Activated CD4-positive, alpha-beta T cell treated with anti-CD3 and anti-CD28 coated beads, Interleukin-2, amount 50 U/mL, for 1 hour (primary cell): ENCODE measurements at regions not wholly inside any gene's neighbourhood (a gene's known extent, or its start where the extent isn't known, plus 50 kb on each side); places are given as distances from the start of the nearest gene placed in this dataset.

Source experiments
- DNase-seq: peaks from one replicate; pipeline ENCODE4 v3.0.0-alpha.2; 2020

DNA sequence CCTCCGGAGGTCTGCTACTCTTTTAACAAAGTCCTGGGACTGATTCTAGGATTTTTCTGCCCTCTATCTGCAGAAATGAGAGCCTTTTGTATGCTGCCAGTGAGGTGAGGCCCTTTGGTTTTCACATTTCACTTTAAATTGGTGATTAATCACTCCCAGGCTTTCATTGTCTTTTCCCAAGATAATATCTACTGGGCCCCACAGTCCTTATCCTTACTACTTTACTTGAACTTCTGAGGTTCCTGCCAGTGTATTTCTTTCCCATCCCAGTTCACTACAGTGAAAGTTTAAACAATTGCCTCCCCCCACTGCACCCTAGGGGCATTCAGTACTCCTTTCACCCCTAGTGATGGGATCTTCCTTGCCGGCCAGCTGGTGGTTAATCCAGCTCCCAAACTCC is 127.4 kb upstream of the INHBA start:
- no peak for DNase-seq

DNA sequence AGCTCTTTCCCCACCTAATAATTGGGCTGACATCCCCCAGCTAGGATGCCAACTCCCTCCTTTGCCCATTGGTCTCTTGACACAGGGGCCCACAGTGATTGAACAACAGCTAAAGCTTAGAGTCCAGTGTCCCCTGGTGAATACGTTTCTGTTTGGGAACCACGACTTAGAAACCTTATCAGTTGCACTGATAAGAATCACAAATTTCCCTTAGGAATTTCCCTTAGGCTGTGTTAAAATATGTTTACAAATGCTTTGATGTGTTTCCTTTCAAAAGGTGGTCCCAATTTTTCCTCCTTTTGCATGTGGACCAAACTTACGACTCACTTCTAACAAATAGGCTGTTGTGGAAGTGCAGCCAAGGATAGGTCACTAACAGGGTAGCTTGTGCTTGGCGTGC is 126.0 kb upstream of the INHBA start:
- no peak for DNase-seq

DNA sequence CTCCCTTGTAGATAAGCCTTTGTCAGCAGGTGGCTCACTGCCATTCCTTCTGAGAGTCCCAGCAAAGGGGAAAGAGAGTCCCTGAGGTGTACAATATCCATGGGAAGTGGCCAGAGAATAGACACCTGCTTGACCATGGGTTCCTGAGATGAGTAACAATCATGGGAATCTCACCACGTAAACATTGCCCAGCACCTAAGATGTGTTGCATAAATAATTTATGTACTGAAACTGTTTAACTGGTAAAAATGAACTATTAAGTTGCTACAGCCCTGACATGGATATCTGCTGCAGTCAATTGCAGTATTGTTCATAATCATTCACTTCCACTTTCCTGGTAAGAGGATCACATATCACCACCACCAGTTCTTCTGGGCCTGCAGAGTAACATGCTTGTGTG is 123.8 kb upstream of the INHBA start:
- no peak for DNase-seq

DNA sequence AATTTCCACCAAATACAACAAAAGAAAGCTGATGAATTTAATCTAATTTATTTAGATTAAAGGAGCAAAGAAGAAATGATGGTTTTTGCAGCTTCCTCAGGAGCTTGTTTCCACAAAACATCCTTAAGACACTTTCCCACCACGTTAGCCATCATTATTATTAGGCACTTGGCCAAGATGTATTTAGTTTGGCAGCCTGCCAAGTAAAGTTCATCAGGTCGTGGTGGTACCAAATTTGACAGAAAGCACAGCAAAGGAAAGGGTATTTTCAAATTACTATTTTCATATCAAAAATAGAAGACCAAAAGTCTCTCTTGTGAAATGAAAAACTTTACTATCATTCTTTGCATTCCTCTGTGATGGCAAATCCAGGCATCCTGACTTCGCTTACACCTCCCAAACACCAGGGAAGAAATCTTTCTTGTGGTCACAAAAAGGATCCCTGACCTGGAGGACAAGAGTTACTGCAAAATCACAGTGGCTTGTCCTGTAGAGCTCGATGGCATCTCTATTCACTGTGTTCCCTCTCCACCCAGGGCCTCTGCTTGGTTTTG is 123.1 kb upstream of the INHBA start:
- DNase-seq: no peak

DNA sequence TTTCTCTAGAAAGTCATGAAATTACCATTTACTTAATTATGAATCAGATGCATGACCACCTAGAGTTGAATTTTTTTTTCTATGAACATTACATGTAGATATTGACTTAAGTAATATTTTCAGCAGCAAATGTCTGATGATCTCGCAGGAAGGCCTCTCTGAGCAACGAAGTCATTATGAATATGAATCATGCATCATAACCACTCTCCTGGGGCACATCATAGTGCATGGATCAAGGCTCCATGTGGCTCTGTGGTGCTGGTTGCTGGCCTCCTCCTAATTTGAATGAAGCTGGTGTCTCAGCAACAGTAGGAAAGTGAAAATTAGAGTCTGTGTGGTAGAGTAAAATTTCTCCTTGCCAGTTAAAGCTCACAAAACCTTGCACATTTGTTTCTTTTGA is 121.4 kb upstream of the INHBA start:
- no peak for DNase-seq

DNA sequence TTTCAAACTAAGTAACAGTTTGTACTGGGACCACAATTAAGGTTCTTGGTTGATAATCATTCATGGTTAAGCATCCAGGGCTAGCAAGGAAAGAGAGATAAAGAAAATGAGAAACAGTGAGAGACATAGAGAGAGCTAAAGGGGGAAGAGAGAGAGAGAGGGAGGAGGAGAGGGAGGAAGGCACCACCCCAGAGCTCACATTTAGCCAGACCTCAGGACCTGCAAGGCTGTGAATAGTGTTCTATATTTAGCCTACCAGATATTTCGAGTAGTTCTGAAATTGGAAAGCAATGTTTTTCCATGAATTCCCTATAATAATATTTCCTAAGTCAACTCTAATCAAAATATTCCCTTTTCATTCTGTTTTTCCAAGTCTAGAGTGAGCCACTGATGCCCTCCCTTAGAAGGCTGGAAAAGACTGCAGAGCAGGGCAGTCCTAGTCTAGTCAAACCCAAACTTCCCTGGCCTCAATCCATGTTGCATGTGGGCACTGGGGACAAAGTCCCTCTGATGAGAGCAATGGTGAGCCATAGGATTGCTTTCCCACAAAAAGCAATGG is 119.4 kb upstream of the INHBA start:
- no peak for DNase-seq

DNA sequence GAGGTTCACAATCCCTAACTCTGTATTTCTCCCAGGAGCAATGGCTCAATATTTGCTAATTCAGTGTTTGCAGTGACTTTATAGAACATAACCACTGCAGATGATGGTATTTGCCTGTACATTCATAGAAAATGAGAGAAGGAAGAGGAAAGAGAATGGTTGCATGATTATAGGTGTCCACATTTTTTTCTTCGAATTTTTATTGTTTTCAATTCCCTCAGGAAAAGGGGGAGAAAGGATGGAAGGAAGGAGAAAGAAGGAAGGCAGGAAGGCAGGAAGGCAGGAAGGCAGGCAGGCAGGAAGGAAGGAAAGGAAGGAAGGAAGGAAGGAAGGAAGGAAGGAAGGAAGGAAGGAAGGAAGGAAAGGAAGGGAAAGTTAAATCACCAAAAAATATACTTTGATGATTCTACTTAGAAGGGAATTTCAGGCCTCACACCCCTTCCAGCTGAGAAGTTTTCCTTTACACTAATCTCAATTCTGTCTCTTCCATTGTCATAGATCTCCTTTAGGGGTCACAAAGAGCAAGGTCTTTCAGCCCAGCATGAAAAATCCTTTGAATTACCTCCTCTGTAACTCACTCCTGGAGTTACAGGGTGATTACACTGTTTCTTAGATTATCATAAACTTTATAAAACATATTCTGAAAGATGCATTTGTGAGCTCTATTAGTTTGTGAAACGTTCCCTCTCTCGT is 118.8 kb upstream of the INHBA start:
- DNase-seq: no peak

DNA sequence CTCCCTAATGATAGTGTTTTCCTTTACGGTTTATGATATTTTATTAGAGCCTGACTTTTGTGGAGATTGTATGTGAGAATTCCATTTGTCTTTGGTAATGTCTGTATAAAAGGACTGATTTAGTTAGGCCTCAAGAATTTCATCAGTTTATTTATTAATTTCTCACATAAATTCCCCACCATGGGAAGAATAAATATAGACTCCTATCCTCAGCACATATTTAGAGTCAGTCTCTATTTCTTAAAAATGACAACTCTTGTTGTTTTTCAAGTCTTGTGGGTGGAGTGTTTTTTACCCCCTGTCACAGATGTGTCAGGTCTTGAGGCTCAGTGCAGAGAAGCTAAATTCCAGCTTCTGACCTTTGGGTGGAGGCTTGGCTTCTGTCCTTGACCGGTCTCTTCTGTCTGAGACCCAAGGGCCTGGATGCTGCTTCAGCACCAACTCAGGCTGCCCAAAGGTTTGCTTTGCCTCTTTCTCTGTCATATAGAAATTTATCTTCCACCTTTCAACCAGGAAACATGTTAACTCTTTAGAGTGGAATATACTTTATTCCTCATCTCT is 117.3 kb upstream of the INHBA start:
- no peak for DNase-seq

DNA sequence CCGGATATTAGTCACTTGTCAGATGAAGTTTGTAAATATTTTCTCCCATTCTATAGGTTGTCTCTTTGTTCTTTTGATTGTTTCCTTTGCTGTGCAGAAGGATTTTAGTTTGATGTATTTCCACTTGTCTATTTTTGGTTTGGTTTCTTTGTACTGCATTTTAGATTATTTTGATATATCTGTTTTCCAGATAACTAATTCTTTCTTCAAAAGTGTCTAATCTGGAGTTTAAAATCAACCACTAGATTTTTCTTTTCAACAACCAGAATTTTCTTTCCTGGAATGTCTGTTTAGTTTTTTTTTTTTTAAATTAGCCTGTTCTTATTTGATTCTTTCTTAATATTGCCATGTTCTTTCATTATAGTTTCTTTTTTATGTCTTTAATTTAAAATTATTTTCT is 116.8 kb upstream of the INHBA start:
- DNase-seq: no peak

DNA sequence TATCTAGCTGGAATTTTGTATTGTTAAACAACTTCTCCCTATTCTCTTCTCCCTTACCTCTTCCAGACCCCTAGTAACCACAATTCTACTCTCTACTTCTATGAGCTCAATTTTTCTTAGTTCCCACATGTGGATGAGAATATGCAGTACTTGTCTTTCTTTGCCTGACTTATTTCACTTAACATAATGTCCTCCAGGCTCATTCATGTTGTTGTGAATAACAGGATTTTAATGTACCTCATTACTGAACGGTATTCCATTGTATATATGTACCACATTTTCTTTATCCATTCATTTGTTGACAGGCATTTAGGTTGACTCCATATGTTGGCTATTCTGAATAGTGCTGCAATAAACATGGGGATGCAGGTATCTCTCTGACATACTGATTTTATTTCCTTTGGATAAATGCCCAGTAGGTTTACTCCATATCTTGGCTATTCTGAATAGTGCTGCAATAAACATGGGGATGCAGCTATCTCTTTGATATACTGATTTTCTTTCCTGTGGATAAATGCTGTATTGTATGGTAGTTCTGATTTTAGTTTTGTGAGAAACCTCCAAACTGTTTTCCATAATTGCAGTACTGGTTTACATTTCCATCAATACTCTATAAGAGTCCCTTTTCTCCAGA is 116.0 kb upstream of the INHBA start:
- no peak for DNase-seq

DNA sequence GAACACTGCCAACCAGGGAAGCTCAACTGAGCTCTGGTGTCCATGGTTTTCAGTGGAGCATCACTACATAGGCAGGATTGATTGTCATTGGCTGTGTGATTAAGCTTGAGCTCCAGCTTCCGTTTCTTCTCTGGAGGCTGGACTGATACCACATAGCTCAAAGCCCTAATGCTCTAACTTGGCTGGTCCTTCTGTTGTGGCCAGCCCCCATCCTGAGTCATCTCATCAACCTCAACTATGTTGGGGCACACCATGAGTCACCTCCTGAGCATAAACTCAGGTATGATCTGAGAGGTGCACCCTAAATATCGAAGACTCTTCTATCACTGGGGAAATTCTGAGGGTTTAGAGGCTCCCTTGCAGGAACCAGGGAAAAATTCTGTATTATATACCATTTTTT is 114.5 kb upstream of the INHBA start:
- no peak for DNase-seq

DNA sequence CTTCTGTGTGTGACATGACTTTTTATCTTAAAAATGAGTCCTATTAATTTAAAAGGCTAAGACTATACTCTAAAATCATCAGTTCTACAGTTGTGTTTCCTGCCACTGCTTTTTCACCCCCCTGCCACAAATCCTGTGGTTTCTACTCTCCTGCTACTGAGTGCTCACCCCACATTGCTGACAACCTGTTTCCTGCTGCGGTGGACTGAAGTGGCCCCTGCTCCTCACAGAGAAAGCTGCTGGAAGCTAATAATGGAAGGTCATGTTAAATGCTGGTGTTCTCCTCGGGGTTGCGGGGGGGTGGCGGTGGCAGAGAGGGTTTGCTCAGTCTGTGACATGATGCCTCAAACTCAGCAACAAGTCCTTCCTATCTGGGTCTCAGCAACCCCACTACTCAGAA is 113.2 kb upstream of the INHBA start:
- DNase-seq: no peak

DNA sequence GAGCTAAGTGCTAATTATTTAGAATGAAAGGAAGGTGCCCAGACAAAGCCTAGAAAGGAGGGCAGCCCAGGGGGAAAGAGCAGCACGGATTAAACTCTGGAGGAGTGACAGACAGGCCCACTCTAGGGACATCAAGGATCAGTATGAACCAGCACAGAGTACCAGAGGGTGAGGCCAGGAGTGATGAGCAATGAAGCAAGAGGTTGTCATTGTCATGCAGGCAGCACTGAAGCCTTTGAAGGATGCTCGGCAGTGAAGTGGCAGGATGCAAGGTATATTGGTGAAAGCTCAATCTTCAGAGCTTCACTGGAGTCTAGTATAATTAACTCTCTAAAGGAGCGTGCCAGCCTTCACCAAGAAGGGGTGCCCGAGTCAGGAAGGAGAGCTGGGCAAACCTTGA is 112.0 kb upstream of the INHBA start:
- no peak for DNase-seq

DNA sequence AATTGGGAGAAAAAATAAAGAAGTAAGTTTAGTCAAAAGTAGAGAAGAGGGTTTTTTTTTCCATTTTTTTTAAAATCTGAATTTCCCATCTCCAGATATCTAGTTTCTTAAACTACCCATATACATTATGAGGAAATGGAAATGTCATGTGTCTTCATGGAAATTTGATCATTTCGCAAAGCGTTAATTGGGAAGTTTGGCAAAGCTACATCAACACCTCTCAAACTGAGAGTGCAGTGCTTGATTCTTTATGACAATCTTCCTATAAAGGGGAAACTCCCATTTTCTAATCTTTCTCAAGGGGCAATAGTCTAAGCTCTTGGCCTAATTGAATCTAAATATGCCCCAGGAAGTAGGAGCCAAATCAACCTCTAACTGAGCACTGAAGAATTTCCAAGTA is 110.4 kb upstream of the INHBA start:
- no peak for DNase-seq

DNA sequence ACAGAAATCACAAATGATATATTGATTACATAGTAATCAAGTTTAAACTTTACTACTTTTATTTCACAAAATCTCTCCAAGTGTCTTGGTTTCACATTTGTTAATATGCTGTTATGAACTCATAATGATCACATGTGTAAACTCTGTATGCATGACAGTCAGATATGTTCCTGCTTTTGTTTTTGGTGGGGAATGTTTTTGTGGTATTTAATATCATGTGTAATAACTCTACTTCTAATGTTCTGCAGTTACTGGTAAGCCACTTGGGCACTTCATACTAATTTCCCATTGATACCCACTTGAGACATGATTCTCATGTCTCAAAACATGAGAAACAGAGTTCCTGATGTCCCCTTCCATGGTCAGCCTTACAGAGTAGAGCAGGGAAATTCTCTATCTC is 109.1 kb upstream of the INHBA start:
- DNase-seq: no peak

DNA sequence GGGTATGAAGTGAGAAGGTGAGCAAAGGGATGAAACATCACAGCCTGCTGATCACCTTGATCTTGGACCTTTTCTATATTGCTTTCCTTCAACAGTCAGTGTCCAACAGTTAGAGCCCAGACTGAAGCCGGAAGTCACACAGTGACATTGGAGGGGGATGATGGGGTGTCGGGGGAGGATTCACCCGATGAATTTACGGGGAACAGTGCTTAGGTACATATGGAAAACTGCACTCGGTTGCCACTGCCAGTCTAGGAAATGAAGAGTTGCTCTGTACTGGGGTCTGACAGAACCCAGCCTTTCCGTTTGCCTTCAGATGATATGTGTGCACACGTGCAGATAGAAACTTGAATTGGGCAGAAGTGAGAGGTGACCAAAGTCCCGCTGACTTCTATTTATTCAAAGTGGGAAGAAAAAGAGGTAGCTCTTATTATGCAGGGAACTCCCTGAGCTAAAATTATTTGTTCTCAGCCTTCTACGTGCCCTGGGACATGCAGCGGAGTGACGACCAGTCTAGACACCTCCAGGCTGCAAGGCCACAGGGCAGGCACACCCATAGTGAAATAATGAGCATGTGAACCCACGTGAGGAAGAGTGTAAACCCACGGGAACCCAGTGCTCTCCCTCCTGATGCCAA is 107.2 kb upstream of the INHBA start:
- no peak for DNase-seq

DNA sequence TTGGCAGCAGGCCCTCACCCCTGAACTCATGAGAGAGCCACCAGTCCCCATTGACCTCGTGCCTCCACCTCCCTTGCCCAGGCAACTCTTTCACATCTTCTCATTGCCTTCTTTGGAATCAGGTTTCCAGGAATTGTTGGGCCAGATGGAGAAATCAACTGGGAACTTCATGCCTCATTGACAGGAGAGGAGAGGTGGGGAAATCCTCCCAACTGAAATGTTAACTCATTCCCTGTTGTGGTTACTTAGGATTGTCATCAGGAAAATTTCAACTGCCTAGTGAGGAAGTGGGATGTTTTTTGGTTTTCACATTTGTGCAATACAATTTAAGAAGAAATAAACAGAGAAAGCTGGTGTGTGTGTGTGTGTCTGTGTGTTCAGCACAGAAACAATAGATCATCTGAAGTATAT is 106.6 kb upstream of the INHBA start:
- no peak for DNase-seq

DNA sequence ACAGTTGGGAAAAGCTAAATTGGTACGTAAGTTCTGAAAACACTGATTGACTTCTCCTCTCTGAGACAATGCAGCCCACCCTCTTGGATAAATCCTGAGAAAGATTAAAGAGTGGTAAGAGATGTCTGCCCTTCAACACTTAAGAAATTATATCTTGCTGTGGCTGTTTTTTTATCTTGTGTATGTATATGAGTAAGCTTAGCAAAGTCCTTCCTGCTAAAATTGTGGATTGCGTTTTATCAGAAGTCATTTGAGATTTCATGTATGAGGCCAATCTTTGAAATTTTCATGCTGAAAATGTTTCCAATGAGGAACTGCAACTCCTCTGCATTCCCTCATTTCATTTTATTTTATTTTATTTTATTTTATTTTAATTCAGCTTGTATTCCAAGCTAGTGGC is 106.2 kb upstream of the INHBA start:
- no peak for DNase-seq

DNA sequence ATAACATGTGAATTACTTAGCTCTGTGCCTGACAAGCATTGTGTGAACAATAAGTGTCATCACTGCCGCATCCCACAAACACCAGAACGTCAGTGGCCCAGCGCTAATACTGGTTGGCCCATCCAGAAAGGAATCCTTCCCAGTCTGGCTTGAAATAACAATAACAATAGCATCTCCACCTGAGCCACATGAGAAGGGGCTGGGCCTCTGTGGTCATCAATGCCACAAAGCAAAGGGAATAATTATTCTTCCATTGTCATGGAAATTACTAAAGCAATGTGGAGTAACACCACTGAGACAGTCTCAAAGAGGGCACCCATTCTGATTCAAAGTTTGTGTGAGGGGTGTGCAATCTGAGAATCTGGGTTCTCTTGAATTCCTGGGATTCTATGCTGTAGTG is 105.7 kb upstream of the INHBA start:
- DNase-seq: no peak

DNA sequence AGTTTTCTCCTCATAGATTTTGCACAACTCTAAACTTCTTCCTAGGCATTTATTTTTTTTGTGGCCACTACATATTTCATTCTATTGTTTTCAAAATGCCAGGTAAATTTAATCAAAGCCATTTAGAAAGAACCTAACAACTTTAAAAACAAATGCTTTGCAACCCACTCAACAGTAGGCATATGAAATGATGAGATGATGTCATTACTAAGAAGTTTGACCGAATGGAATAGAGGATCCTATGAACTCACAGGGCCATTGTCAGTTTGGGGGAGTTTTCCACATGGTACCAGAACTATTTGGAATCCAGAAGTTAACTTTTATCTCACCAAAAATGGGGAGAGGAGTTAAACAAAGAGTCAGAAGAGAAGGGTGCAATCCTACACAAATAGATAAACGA is 100.7 kb upstream of the INHBA start:
- DNase-seq: no peak

DNA sequence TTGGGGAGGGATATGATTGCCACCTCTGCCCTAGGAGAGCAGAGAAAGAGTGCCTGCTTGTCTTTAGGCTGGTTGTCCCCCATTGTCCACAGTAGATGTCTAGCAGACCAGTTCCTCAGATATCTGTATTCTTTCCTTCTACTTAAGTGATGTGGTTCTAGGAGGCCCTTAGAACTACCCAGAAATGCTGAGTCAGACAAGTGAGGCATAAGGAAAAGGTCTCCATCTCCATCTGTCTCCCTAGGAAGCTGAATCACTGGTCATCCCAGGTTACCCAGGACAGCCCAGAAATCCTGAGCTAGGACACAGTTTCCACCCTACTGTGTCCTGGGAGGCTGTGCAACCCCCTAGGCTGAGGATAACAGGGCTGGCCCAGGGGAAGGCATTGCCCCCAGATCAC is 93.4 kb upstream of the INHBA start:
- no peak for DNase-seq

DNA sequence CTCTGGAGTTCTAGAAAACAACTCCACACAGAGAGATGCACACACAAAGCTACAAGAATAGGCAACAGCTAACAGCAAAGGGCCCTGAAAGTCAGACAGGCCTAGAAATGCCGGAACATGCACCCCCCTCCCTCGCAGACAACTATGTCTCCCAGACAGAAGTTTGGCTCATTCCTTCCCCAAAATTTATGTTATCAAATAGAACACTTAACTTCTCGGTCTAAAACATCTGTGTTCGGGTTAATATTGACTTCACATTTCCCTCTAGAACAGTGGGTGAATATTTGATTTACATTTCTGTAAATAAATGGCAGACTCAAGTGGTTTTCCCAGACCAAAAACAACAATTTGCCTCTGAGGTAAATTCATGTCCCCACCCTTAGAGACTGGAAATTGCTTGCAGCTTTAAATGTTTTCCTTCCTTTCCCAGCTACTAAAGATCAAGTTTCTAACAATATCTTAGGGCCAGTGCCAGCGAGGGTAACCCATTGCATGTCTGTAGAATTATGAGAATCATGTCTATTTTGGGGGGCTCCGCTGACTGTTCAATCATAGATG is 92.5 kb upstream of the INHBA start:
- no peak for DNase-seq

DNA sequence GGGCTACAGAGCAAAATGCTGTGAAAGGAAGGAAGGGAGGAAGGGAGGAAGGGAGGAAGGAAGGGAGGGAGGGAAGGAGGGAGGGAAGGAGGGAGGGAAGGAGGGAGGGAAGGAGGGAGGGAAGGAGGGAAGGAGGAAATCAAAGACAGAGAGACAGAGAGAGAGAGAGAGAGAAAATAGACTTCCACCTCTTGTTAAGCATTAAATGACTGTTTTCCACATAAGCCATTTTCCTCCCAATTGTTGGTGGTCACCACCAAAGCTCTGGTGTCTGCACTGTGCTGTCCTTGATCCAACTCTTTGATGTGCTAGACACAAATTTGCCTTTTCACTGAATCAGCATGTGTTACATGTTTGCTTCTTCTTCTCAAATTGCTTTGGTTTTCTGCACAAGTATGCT is 90.7 kb upstream of the INHBA start:
- DNase-seq: no peak
